ENCODE measurements at regions not wholly inside any gene's neighbourhood (a gene's known extent, or its start where the extent isn't known, plus 50 kb on each side); places are given as distances from the start of the nearest gene placed in this dataset.
"Not testable (repeated sequence)": the region's sequence is repeated elsewhere in the genome, so short reads cannot be mapped to it uniquely, and the experiment has no call there.

DNA sequence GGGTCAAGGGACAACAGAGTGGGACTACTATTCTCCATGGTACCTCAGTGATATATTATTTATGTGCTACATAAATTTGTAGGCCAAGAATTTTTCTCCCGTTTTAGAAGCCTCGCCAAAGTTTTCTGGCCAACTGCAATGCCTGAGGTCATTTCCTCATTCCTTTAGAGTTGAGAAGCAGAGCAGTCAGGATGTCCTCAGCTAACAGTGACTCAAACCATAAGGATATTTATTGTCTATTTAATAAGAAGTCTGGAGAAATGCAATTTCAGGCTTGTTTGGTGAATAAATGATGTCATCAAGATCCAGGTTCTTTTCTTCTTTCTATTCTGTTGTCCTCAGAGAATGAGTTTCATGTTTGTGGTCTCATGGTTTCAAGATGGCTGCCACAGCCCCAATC lies 91.0 kb downstream of the ADCYAP1 start:
- DNase-seq (ENCODE audit: extremely low read depth, low read depth, low spot score), result peak; percentile 82

DNA sequence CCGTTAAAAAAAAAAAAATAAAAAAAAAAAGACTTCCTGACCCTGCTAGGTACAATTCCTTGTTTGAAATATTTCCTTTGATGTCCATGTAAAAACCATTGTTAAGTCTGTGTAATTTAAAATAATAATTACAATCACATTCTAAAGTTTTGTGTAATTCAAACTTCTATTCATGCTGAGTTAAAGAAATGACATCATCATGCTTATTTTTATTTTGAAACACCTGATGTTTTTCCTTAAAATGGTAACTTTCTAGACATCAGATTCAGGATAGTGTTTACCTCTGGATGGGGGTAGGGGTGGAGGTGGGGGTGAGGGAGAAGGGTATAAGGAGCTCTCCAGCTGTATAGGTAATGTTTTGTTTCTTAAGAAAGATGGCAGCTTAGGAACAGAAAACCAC lies 92.8 kb downstream of the ADCYAP1 start:
- no peak for DNase-seq (ENCODE audit: extremely low read depth, low read depth, low spot score)

GRCh38 chr18:998936-999335 lies 94.3 kb downstream of the ADCYAP1 start:
- DNase-seq (ENCODE audit: extremely low read depth, low read depth, low spot score), result no peak

GRCh38 chr18:1002653-1003178 lies 98.0 kb downstream of the ADCYAP1 start:
- peak; percentile 66 for DNase-seq (ENCODE audit: extremely low read depth, low read depth, low spot score)

DNA sequence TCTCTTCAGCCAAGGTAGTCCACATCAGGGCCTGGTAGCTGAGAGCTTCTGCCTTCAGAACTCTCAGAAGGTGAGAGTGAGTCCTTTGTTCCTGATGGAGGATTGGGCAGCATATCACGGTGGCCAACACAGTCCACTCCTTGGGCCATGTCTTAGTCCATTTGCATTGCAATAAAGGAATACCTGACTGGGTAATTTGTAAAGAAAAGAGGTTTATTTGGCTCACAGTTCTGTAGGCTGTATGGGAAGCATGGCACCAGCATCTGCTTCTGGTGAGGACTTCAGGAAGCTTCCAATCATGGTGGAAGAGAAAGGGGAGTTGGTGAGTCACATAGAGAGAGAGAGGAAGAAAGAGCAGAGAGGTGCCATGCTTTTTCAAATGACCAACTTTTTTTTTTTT lies 98.8 kb downstream of the ADCYAP1 start:
- no peak for DNase-seq (ENCODE audit: extremely low read depth, low read depth, low spot score)

- no peak for DNase-seq (ENCODE audit: extremely low read depth, low read depth, low spot score)
Measured at GRCh38 chr18:1006304-1006703, 101.6 kb downstream of the ADCYAP1 start.

GRCh38 chr18:1006965-1007364 lies 102.3 kb downstream of the ADCYAP1 start:
- no peak for DNase-seq (ENCODE audit: extremely low read depth, low read depth, low spot score)

GRCh38 chr18:1011349-1011748 lies 106.7 kb downstream of the ADCYAP1 start:
- DNase-seq (ENCODE audit: extremely low read depth, low read depth, low spot score), result no peak

- no peak for DNase-seq (ENCODE audit: extremely low read depth, low read depth, low spot score)
Measured at GRCh38 chr18:1012775-1013174, 108.1 kb downstream of the ADCYAP1 start.

GRCh38 chr18:1013951-1014350 lies 109.3 kb downstream of the ADCYAP1 start:
- no peak for DNase-seq (ENCODE audit: extremely low read depth, low read depth, low spot score)

GRCh38 chr18:1014509-1014908 lies 109.8 kb downstream of the ADCYAP1 start:
- DNase-seq (ENCODE audit: extremely low read depth, low read depth, low spot score), result no peak

DNA sequence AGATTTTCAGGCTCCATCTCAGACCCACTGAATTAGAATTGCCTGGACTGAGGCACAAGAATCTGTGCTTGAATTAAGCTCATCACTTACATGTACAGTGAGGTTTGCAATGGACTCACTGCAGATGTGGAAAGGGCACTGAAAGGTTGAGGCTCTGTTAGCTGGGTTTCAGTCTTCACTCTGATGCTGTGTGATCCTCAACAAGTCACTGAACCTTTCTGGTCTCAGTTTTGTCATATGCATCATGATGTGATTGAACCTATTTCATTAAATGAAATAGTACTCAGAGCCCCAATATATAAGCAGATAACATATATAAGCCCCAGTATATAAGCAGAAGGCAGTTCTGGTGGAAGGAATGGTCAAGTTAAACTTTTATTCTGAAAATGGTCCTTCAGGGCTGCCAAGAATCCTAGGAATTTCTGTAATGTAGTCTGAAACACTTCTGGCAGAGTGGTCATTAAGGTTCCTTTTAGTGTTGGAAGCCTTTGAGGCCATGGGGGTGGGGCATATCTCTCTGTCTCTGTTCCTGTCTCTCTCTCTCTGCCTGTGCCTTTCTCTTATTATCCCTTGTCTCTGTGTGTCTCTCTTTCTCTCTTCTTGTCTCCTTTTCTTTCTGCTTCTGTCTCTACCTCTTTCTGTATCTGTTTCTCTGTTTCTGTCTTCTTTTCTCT lies 110.4 kb downstream of the ADCYAP1 start:
- no peak for DNase-seq (ENCODE audit: extremely low read depth, low read depth, low spot score)

- DNase-seq (ENCODE audit: extremely low read depth, low read depth, low spot score), result no peak
Measured at GRCh38 chr18:1015777-1016176, 111.1 kb downstream of the ADCYAP1 start.

GRCh38 chr18:1017227-1018058 lies 112.8 kb downstream of the ADCYAP1 start:
- no peak for DNase-seq (ENCODE audit: extremely low read depth, low read depth, low spot score)

DNA sequence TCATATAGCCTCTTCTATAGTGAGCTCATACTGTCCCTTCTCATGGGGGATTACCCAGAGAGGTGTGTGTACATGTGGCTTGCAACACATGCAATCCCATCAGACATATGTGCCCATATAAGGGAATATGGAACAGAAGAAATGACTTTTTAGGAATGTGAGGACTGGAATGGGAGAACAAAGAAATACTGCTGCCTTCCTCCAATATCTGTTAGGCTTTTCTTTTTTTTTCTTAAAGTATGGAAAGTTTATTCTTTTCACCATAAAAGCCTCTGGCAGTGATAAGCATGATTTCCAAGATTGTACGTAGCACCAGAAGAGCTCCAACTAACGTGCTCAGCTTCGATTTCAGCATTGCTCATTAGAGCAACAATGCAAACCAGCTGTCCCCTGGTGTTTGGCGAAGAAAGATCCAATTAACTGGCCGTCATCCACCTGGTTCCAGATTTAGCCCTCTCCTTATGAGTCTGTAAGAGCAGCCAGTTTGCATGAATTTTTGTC lies 113.6 kb downstream of the ADCYAP1 start:
- no peak for DNase-seq (ENCODE audit: extremely low read depth, low read depth, low spot score)

DNA sequence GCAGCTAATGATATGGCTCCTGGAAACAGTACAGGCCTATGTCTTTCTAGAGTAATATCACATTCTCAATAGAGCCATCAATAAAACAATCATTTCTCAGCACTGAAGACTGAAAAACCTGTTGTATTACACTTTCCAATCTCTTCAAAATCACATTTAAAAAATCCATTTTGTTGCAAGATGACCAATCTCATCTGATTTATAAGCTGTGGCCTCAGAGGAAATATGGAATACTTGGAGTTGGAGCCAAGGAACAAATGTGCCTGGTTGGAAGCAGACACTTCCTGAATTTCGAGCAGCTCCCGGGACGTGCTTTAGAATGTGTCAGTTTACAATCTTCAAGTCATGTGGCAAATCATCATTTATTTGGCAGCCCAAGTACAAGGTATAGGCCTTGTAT lies 114.5 kb downstream of the ADCYAP1 start:
- no peak for DNase-seq (ENCODE audit: extremely low read depth, low read depth, low spot score)

DNA sequence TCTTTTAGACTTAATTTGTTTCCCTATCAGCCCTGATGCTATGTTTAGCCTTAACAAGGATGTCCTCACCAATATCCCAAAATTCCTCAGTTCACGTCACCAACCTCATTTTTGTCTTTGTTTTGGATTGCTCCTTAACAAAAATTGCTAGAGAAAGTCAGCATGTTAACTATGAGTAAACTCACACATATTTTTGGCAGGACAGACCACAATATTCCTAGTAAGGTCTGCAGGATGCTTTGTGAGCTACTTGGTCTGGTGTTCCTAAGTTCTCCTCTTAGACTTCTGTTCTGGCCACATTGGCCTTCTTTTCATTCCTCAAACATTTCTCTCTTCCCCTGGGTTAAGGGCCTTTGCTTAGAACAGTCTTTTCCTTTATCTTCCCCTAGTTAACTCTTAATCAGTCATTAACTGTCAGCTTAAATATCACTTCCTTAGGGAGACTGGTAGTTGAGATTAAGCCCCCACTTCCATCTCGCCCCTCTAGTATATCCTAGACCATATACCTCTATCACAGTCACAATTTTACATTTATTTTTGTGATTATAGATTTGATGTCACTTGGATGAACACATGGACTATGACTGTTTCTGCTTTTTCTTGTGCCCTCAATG lies 116.2 kb downstream of the ADCYAP1 start:
- no peak for DNase-seq (ENCODE audit: extremely low read depth, low read depth, low spot score)

GRCh38 chr18:1026930-1027329 lies 122.3 kb downstream of the ADCYAP1 start:
- no peak for DNase-seq (ENCODE audit: extremely low read depth, low read depth, low spot score)

- DNase-seq (ENCODE audit: extremely low read depth, low read depth, low spot score), result not testable (repeated sequence)
Measured at GRCh38 chr18:1033092-1033491, 128.4 kb downstream of the ADCYAP1 start.

GRCh38 chr18:1034971-1035370 lies 130.3 kb downstream of the ADCYAP1 start:
- no peak for DNase-seq (ENCODE audit: extremely low read depth, low read depth, low spot score)

DNA sequence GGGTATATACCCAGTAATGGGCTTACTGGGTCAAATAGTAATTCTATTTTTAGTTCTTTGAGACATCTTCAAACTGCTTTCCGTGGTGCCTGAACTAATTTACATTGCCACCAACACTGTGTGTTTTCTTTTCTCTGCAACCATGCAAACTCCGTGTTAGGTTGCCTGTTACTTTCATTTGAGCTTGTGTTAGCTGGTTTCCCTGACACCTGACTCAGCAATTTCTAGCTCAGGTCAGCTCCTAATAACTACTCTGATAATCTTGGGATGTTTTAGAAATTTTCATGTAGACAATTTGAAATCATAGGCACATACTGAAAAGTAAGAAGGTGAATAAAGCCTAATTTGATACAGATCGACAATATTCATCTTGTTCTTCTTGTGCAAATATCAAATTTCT lies 132.3 kb downstream of the ADCYAP1 start:
- DNase-seq (ENCODE audit: extremely low read depth, low read depth, low spot score), result no peak
